Breast epithelium (tissue), 4 donors: ENCODE measurements at regions not wholly inside any gene's neighbourhood (a gene's known extent, or its start where the extent isn't known, plus 50 kb on each side); places are given as distances from the start of the nearest gene placed in this dataset.
"Not testable (repeated sequence)": the region's sequence is repeated elsewhere in the genome, so short reads cannot be mapped to it uniquely, and the experiment has no call there.

Experiments used
- DNase-seq, 2 donors: peaks; one replicate each; pipeline ENCODE4 v3.0.0-alpha.2; 2019; ENCODE audit warnings: low spot score in 2 of 2
- H3K27ac ChIP-seq, 2 donors: fragments of 200-600 bp; sonication (generic) in 1 of 2; one replicate each; pipeline ENCODE4 v1.5.1; 2016 to 2019; ENCODE audit warnings: mild to moderate bottlenecking in 1 of 2
- H3K27me3 ChIP-seq, 2 donors: fragments of 200-600 bp; sonication (generic) in 1 of 2; one replicate each; pipeline versions ENCODE4 v1.5.1 to v1.6.0; 2017 to 2019; ENCODE audit warnings: control low read depth in 1 of 2, mild to moderate bottlenecking in 1 of 2
- H3K36me3 ChIP-seq: fragments of 200-600 bp; one replicate; pipeline ENCODE4 v1.5.1; 2019
- H3K4me1 ChIP-seq, 2 donors: fragments of 200-600 bp; sonication (generic); one replicate each; pipeline ENCODE4 v1.5.1; 2016 to 2019; ENCODE audit warnings: control low read depth in 1 of 2
- H3K4me3 ChIP-seq, 3 donors: fragments of 200-600 bp; sonication (generic); 1 replicate in 2 of 3; 2 replicates in 1 of 3; pipeline ENCODE4 v1.5.1; 2016 to 2019; ENCODE audit warnings: mild to moderate bottlenecking in 3 of 3, moderate library complexity in 2 of 3
- H3K9me3 ChIP-seq, 2 donors: fragments of 200-600 bp; sonication (generic) in 1 of 2; one replicate each; pipeline ENCODE4 v1.5.1; 2016 to 2019; ENCODE audit warnings: control low read depth in 1 of 2
- POLR2A ChIP-seq: fragments of 450-650 bp; IDR thresholded peaks from one replicate; pipeline ENCODE4 v1.6.1; 2016; ENCODE audit warnings: antibody characterized with exemption, mild to moderate bottlenecking, moderate library complexity
- POLR2AphosphoS5 ChIP-seq, 3 donors: sonication (generic); formaldehyde crosslinking; IDR thresholded peaks; one replicate each; pipeline ENCODE4 v1.6.1; 2017; ENCODE audit warnings: antibody characterized with exemption in 3 of 3
- intact Hi-C: fragments of 100-400 bp; cut with DNase I; formaldehyde crosslinking; loops from one replicate; pipeline ENCODE4 v1.15.1; 2023; ENCODE audit warnings: low total_unique reads
- TF ChIP-seq, protein P1 (sequence below), 3 donors: fragments of 450-650 bp; IDR thresholded peaks; one replicate each; pipeline ENCODE4 v1.5.1; 2016 to 2017; ENCODE audit warnings: antibody characterized with exemption in 3 of 3, mild to moderate bottlenecking in 3 of 3, moderate library complexity in 3 of 3

DNA sequence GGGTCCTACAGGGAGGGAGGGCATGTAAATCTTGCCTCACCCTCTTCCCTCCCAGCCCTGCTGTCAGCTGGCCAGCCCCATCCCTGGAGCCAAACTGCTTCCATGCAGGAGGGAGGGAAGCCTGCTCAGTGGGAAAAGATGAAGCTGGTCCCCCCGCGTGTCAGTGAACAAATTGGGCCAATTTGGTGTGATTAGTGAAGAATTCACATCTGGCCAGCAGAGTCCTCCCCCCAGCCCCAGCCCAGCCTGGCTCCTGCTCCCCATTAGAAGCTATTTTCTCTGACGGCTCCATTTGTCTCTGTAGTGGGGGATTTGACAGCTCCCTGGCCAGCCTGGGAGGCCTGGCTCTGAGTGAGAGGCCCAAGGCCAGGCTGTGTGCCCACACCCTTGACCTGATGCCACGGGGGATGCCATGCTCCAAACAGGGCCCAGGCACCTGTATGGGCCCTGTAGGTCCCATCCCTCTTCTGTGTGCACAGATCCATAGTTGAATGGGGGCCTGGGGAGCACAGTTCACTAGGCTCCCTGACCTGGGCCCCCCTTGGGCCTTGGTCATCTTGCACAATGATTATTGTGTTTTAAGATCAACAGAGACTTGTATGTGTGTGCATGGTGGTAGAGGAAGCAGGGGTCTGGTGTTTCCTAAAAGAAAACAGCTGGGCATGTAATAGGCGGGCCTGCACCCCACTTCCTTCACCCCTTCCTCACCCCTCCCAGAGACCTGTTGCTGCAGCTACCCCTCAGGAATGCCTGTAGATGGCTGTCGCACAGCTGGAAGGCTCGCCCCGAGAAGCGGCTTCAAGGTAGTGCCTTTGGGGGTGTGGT, 50.7 kb upstream of the TAC4 start:
- Histone ChIP-seq H3K4me3 (no peak overlapping the region), H3K4me1 (no peaks in the 10 kb centered on the region), H3K27ac (no peak overlapping the region), H3K9me3 (no peaks in the 10 kb centered on the region), H3K36me3 (no peaks in the 10 kb centered on the region), H3K27me3 (peaks cover 0 to 12% of the 10 kb centered on the region in 2 donors)
- intact Hi-C loops, result no loop called here
- DNase-seq, result no peak
- TF ChIP-seq, protein P1, sequence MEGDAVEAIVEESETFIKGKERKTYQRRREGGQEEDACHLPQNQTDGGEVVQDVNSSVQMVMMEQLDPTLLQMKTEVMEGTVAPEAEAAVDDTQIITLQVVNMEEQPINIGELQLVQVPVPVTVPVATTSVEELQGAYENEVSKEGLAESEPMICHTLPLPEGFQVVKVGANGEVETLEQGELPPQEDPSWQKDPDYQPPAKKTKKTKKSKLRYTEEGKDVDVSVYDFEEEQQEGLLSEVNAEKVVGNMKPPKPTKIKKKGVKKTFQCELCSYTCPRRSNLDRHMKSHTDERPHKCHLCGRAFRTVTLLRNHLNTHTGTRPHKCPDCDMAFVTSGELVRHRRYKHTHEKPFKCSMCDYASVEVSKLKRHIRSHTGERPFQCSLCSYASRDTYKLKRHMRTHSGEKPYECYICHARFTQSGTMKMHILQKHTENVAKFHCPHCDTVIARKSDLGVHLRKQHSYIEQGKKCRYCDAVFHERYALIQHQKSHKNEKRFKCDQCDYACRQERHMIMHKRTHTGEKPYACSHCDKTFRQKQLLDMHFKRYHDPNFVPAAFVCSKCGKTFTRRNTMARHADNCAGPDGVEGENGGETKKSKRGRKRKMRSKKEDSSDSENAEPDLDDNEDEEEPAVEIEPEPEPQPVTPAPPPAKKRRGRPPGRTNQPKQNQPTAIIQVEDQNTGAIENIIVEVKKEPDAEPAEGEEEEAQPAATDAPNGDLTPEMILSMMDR (IDR thresholded peaks at IDR 0.05), result no peak
- no peak for TF ChIP-seq POLR2A
- no peak for TF ChIP-seq POLR2AphosphoS5 (IDR thresholded peaks at IDR 0.05)

DNA sequence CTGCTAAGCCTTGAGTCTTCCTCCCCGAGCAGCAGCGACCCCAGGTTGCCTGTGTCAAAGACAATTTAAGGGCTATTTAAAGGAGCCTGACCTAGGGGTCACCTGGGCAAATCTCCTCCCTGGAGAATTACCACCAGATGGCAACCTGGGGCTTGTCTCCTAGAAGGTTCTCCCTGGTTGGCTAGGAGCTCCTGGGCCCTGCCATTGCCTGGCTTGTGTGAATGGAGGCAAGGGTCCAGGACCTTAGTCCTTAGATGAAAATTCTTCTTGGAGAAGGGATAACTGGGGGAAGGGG, 51.3 kb upstream of the TAC4 start:
- Histone ChIP-seq H3K27ac (no peak overlapping the region), H3K4me3 (no peak overlapping the region), H3K4me1 (no peaks in the 10 kb centered on the region), H3K27me3 (peaks cover 0 to 18% of the 10 kb centered on the region in 2 donors), H3K36me3 (no peaks in the 10 kb centered on the region), H3K9me3 (no peaks in the 10 kb centered on the region)
- intact Hi-C loops, result no loop called here
- TF ChIP-seq POLR2AphosphoS5 (IDR thresholded peaks at IDR 0.05) (no peak), POLR2A (no peak)
- TF ChIP-seq, protein P1 (IDR thresholded peaks at IDR 0.05), result no peak
- no peak for DNase-seq

DNA sequence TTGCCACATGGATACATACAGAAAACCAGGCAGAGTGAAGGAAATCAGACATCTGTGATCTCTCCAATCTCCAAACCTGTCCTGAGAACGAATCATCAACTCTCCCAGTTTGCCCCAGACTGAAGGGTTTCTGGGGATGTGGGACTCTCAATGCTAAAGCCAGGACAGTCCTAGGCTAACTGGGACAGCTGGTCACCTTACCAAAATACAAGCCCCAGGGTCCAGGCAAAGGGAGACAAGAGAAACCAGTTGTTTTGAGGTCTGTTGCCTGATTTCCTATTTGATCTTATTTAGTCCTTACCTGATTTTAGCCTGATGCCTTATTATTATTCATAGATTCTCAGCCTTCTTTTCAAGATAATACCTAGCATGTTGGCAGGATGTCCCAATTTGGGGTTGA, 51.7 kb upstream of the TAC4 start:
- Histone ChIP-seq H3K9me3 (no peaks in the 10 kb centered on the region), H3K4me1 (no peaks in the 10 kb centered on the region), H3K27me3 (peaks cover 0 to 18% of the 10 kb centered on the region in 2 donors), H3K36me3 (no peaks in the 10 kb centered on the region), H3K27ac (no peak overlapping the region), H3K4me3 (no peak overlapping the region)
- intact Hi-C loops, result no loop called here
- DNase-seq, result no peak
- no peak for TF ChIP-seq POLR2AphosphoS5 (IDR thresholded peaks at IDR 0.05)
- no peak for TF ChIP-seq POLR2A
- TF ChIP-seq, protein P1 (IDR thresholded peaks at IDR 0.05), result no peak

DNA sequence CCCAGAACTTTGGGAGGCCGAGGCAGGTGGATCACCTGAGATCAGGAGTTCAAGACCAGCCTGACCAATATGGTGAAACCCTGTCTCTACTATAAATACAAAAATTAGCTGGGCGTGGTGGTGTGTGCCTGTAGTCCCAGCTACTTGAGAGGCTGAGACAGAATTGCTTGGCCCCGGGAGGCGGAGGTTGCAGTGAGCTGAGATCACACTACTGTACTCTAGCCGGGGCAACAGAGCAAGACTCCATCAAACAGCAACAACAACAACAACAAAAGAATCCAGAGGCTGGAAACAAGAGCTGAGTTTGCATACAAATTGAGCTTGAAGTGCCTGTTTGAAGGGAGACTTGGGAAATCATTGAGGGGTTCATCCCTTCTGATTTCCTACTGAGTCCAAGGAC, 52.9 kb upstream of the TAC4 start:
- H3K4me3 ChIP-seq, H3K27ac ChIP-seq, H3K36me3 ChIP-seq, intact Hi-C loops, H3K9me3 ChIP-seq, H3K4me1 ChIP-seq, DNase-seq: not testable (repeated sequence)
- H3K27me3 ChIP-seq, result peaks cover 0 to 18% of the 10 kb centered on the region in 2 donors

DNA sequence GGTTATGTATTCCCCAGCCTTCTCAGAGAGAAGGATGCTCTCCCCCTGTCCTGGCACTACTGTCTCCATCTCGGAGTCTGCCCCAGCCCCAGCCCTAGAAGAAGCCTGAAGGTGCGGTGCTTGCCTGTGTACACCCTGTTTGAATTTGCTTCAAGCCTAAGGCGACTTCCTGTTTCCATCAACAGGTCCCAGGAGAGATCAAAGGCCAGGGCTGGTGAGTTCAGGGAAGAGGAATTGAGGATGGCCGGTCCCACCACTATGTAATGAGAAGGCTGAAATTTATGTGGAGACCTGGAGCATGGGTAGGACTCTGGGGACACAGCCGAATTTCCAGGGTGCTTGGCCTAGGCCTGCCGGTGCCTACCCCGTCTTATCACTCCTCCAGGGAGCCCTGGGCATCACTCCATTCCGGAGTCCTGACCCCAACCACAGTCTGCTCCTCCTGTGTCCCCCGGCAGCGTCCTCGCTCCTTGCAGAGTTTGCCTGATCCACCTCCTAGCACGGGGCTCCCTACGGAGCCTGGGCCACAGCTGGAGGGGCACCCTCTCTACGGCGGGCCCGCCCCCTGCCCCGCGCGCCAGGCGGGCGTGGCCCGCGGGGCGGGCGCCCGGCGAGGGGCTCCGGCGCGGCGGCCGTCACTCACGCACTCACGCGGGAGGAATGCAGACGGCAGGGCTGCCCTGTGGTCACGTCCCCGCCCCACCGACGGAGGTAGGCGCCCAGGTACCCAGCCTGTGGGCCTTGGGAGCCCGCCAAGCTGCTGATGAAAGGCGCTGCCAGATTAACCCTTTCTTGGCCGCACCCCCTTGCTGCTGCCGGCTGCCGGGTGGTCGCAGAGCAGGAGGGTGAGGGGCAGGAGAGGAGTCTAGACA, 53.8 kb upstream of the TAC4 start:
- peaks cover 0 to 18% of the 10 kb centered on the region in 2 donors for H3K27me3 ChIP-seq
- intact Hi-C loops, result no loop called here
- H3K4me3 ChIP-seq, result peak overlapping the region in 2 of 3 donors; percentile 26 to 58
- TF ChIP-seq POLR2A (no peak), POLR2AphosphoS5 (IDR thresholded peaks at IDR 0.05) (no peak)
- TF ChIP-seq, protein P1 (IDR thresholded peaks at IDR 0.05), result no peak
- H3K4me1 ChIP-seq, result no peaks in the 10 kb centered on the region
- no peak for DNase-seq
- no peaks in the 10 kb centered on the region for H3K9me3 ChIP-seq
- H3K27ac ChIP-seq, result peak overlapping the region in 1 of 2 donors; percentile 36
- no peaks in the 10 kb centered on the region for H3K36me3 ChIP-seq
